GM18508 (cell line): ENCODE measurements at regions not wholly inside any gene's neighbourhood (a gene's known extent, or its start where the extent isn't known, plus 50 kb on each side); places are given as distances from the start of the nearest gene placed in this dataset.
"Not testable (repeated sequence)": the region's sequence is repeated elsewhere in the genome, so short reads cannot be mapped to it uniquely, and the experiment has no call there.

Source experiments
- ATAC-seq: cut with Tn5 transposase; IDR thresholded peaks from one replicate; pipeline ENCODE4 v1.9.1; 2021; ENCODE audit warnings: moderate number of reproducible peaks; ENCODE audit not compliant: insufficient read depth, unreplicated experiment

- ATAC-seq: no peak
Measured at GRCh38 chr13:34381228-34381627, 560.8 kb upstream of the NBEA start.

GRCh38 chr13:34383728-34384127 is 558.3 kb upstream of the NBEA start:
- no peak for ATAC-seq

GRCh38 chr13:34386229-34386628 is 555.8 kb upstream of the NBEA start:
- not testable (repeated sequence) for ATAC-seq

GRCh38 chr13:34391076-34391475 is 551.0 kb upstream of the NBEA start:
- ATAC-seq: no peak

GRCh38 chr13:34401696-34402095 is 540.4 kb upstream of the NBEA start:
- ATAC-seq: no peak

GRCh38 chr13:34405410-34406181 is 536.5 kb upstream of the NBEA start:
- no peak for ATAC-seq

- ATAC-seq: no peak
Measured at GRCh38 chr13:34408640-34409039, 533.4 kb upstream of the NBEA start.

- no peak for ATAC-seq
Measured at GRCh38 chr13:34409496-34410182, 532.4 kb upstream of the NBEA start.

- ATAC-seq: no peak
Measured at GRCh38 chr13:34410678-34411077, 531.4 kb upstream of the NBEA start.

GRCh38 chr13:34411177-34411576 is 530.9 kb upstream of the NBEA start:
- no peak for ATAC-seq

- no peak for ATAC-seq
Measured at GRCh38 chr13:34411894-34412293, 530.2 kb upstream of the NBEA start.

GRCh38 chr13:34412295-34412694 is 529.8 kb upstream of the NBEA start:
- no peak for ATAC-seq

GRCh38 chr13:34412817-34413375 is 529.2 kb upstream of the NBEA start:
- no peak for ATAC-seq

GRCh38 chr13:34413538-34414210 is 528.4 kb upstream of the NBEA start:
- no peak for ATAC-seq

GRCh38 chr13:34414616-34415015 is 527.5 kb upstream of the NBEA start:
- no peak for ATAC-seq

- ATAC-seq: no peak
Measured at GRCh38 chr13:34416971-34417380, 525.1 kb upstream of the NBEA start.

- ATAC-seq: no peak
Measured at GRCh38 chr13:34417896-34418295, 524.2 kb upstream of the NBEA start.

GRCh38 chr13:34419025-34419424 is 523.0 kb upstream of the NBEA start:
- no peak for ATAC-seq

- no peak for ATAC-seq
Measured at GRCh38 chr13:34419755-34420154, 522.3 kb upstream of the NBEA start.

GRCh38 chr13:34420702-34421346 is 521.2 kb upstream of the NBEA start:
- ATAC-seq: no peak

- no peak for ATAC-seq
Measured at GRCh38 chr13:34421347-34421719, 520.7 kb upstream of the NBEA start.
